GM19035 (cell line): ENCODE measurements at regions not wholly inside any gene's neighbourhood (a gene's known extent, or its start where the extent isn't known, plus 50 kb on each side); places are given as distances from the start of the nearest gene placed in this dataset.
A peak's percentile ranks its signal among the peaks of the same experiment; 100 is the strongest.
"Not testable (repeated sequence)": the region's sequence is repeated elsewhere in the genome, so short reads cannot be mapped to it uniquely, and the experiment has no call there.

Experiments
- ATAC-seq: cut with Tn5 transposase; IDR thresholded peaks from one replicate; pipeline ENCODE4 v1.9.1; 2021; ENCODE audit not compliant: unreplicated experiment

GRCh38 chr1:105083611-105084010 is 1333.9 kb downstream of the AMY1C start:
- ATAC-seq: no peak

GRCh38 chr1:105087506-105087905 is 1337.8 kb downstream of the AMY1C start:
- ATAC-seq: no peak

GRCh38 chr1:105088166-105088565 is 1338.5 kb downstream of the AMY1C start:
- no peak for ATAC-seq

GRCh38 chr1:105093893-105094292 is 1344.2 kb downstream of the AMY1C start:
- not testable (repeated sequence) for ATAC-seq

- ATAC-seq: no peak
Measured at GRCh38 chr1:105100102-105100501, 1350.4 kb downstream of the AMY1C start.

GRCh38 chr1:105101261-105101660 is 1351.6 kb downstream of the AMY1C start:
- no peak for ATAC-seq

- no peak for ATAC-seq
Measured at GRCh38 chr1:105102371-105102770, 1352.7 kb downstream of the AMY1C start.

GRCh38 chr1:105122041-105122440 is 1372.3 kb downstream of the AMY1C start:
- no peak for ATAC-seq

- ATAC-seq: peak; percentile 73
Measured at GRCh38 chr1:105137543-105138457, 1388.1 kb downstream of the AMY1C start.

GRCh38 chr1:105138458-105138893 is 1388.8 kb downstream of the AMY1C start:
- no peak for ATAC-seq

GRCh38 chr1:105172788-105173187 is 1423.1 kb downstream of the AMY1C start:
- ATAC-seq: no peak

GRCh38 chr1:105180789-105181188 is 1431.1 kb downstream of the AMY1C start:
- no peak for ATAC-seq

GRCh38 chr1:105204836-105205371 is 1455.2 kb downstream of the AMY1C start:
- no peak for ATAC-seq

GRCh38 chr1:105208581-105208980 is 1458.9 kb downstream of the AMY1C start:
- no peak for ATAC-seq

GRCh38 chr1:105210747-105211146 is 1461.0 kb downstream of the AMY1C start:
- ATAC-seq: no peak

GRCh38 chr1:105231378-105231777 is 1481.7 kb downstream of the AMY1C start:
- ATAC-seq: no peak

- no peak for ATAC-seq
Measured at GRCh38 chr1:105243411-105243810, 1493.7 kb downstream of the AMY1C start.

- no peak for ATAC-seq
Measured at GRCh38 chr1:105243969-105244368, 1494.3 kb downstream of the AMY1C start.

- no peak for ATAC-seq
Measured at GRCh38 chr1:105254906-105255305, 1505.2 kb downstream of the AMY1C start.

GRCh38 chr1:105260001-105260400 is 1510.3 kb downstream of the AMY1C start:
- ATAC-seq: no peak

- ATAC-seq: no peak
Measured at GRCh38 chr1:105270966-105271365, 1521.3 kb downstream of the AMY1C start.

GRCh38 chr1:105272376-105272775 is 1522.7 kb downstream of the AMY1C start:
- ATAC-seq: not testable (repeated sequence)
